ENCODE measurements at regions not wholly inside any gene's neighbourhood (a gene's known extent, or its start where the extent isn't known, plus 50 kb on each side); places are given as distances from the start of the nearest gene placed in this dataset.

DNA sequence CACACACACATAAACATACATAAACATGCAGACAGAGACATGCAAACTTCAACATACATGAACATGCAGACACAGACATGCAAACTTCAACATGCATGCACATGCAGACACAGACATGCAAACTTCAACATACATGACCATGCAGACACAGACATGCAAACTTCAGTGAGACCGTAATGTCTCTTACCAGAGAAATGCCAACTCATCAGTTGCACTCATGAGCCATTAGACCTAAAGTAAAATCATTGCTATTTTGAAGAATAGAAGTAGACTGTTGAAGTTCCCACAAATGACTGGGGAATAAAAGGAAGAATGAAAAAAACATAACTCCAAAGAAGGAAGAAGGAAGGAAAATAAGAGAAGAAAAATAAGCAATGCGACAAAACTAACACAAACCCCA is 1044.0 kb upstream of the TMEM132C start:
- Histone ChIP-seq H3K4me3 (no peak overlapping the region), H3K4me1 (ENCODE audit: insufficient read depth) (no peaks in the 10 kb centered on the region), H3K27me3 (ENCODE audit: insufficient read depth) (no peaks in the 10 kb centered on the region), H2AFZ (no peak overlapping the region), H3F3A (replicated peaks; ENCODE audit: low read depth) (no peaks in the 10 kb centered on the region), H4K20me1 (replicated peaks; ENCODE audit: insufficient read depth) (no peaks in the 10 kb centered on the region), H3K27ac (ENCODE audit: low read depth) (no peak overlapping the region), H3K79me2 (replicated peaks; ENCODE audit: insufficient read depth) (no peaks in the 10 kb centered on the region), H3K4me2 (no peak overlapping the region), H3K36me3 (ENCODE audit: insufficient read depth) (no peaks in the 10 kb centered on the region; the same call in 1 of the 2 replicates), H3K9me2 (ENCODE audit: insufficient read depth) (no peaks in the 10 kb centered on the region)
- no peak for DNase-seq (ENCODE audit: low spot score)
- H3K27ac Mint-ChIP-seq, result no peak overlapping the region
- peaks cover 47% of the 10 kb centered on the region for H3K36me3 Mint-ChIP-seq (ENCODE audit: low read depth)
- TF ChIP-seq NANOG (IDR thresholded peaks at IDR 0.05; ENCODE audit: borderline replicate concordance), result no peak
- TF ChIP-seq REST (IDR thresholded peaks at IDR 0.05; ENCODE audit: unreplicated experiment), result no peak
- TF ChIP-seq STAT1 (IDR thresholded peaks at IDR 0.05; ENCODE audit: unreplicated experiment), result no peak
- no peak for TF ChIP-seq EZH2phosphoT487 (IDR thresholded peaks at IDR 0.05; ENCODE audit: unreplicated experiment)
- no peak for TF ChIP-seq ZNF331 (CRISPR knock-in tag; IDR thresholded peaks at IDR 0.05; ENCODE audit: low read depth)
- no peak for TF ChIP-seq JUNB (IDR thresholded peaks at IDR 0.05; ENCODE audit: unreplicated experiment)
- TF ChIP-seq CREB1 (CRISPR knock-in tag; IDR thresholded peaks at IDR 0.05; ENCODE audit: low read depth), result no peak
- H3K4me1 Mint-ChIP-seq, result no peaks in the 10 kb centered on the region
- peaks cover 96% of the 10 kb centered on the region for H3K9me3 Mint-ChIP-seq
- H3K4me3 Mint-ChIP-seq, result no peak overlapping the region
- no peak for ATAC-seq
- peaks cover 2% of the 10 kb centered on the region for H3K27me3 Mint-ChIP-seq (ENCODE audit: insufficient read depth, low read depth, poor library complexity)

DNA sequence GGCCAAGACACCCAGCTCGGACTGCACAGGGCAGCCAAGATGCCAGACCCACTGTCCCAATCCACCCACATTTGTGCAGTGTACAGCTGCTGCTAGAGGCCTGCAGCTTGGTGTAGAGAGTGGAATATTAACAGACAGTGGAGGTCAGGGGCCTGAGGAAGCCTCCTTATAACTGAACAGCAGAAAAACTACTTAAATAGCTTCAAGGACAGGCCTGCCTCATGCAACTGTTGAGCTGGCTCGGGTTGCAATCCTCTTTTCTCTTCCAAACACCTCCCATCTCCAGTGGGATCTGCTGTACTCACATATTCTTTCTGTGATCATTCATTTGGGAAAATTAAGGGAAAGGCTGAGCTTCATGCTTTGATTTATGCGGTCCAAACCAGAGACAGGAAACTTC is 1043.2 kb upstream of the TMEM132C start:
- H3K4me1 ChIP-seq (ENCODE audit: insufficient read depth), result no peaks in the 10 kb centered on the region
- peaks cover 47% of the 10 kb centered on the region for H3K36me3 Mint-ChIP-seq (ENCODE audit: low read depth)
- no peaks in the 10 kb centered on the region for H3K4me1 Mint-ChIP-seq
- no peak overlapping the region for H3K4me3 Mint-ChIP-seq
- no peaks in the 10 kb centered on the region for H3K79me2 ChIP-seq (replicated peaks; ENCODE audit: insufficient read depth)
- no peaks in the 10 kb centered on the region; the same call in 1 of the 2 replicates for H3K36me3 ChIP-seq (ENCODE audit: insufficient read depth)
- no peaks in the 10 kb centered on the region for H3K27me3 ChIP-seq (ENCODE audit: insufficient read depth)
- H2AFZ ChIP-seq, result 0 out of 2 replicates have a peak overlapping the region, but pooled peaks have one; percentile 14
- peaks cover 2% of the 10 kb centered on the region for H3K27me3 Mint-ChIP-seq (ENCODE audit: insufficient read depth, low read depth, poor library complexity)
- H3K27ac ChIP-seq (ENCODE audit: low read depth), result no peak overlapping the region
- no peaks in the 10 kb centered on the region for H4K20me1 ChIP-seq (replicated peaks; ENCODE audit: insufficient read depth)
- peaks cover 96% of the 10 kb centered on the region for H3K9me3 Mint-ChIP-seq
- no peak for DNase-seq (ENCODE audit: low spot score)
- H3K27ac Mint-ChIP-seq, result no peak overlapping the region
- no peak for ATAC-seq
- TF ChIP-seq EZH2 (IDR thresholded peaks at IDR 0.05; ENCODE audit: low read depth, unreplicated experiment), result no peak
- TF ChIP-seq CTCF (conservative IDR thresholded peaks at IDR 0.05; ENCODE audit: low read depth in 2 of 2), result no peak
- no peak overlapping the region for H3K4me2 ChIP-seq
- H3K9me2 ChIP-seq (ENCODE audit: insufficient read depth), result no peaks in the 10 kb centered on the region
- H3K4me3 ChIP-seq, result no peak overlapping the region
- H3F3A ChIP-seq (replicated peaks; ENCODE audit: low read depth), result no peaks in the 10 kb centered on the region
